COR-L47 (cell line): ENCODE measurements at regions not wholly inside any gene's neighbourhood (a gene's known extent, or its start where the extent isn't known, plus 50 kb on each side); places are given as distances from the start of the nearest gene placed in this dataset.
A peak's percentile ranks its signal among the peaks of the same experiment; 100 is the strongest.

ENCODE experiments used
- DNase-seq: peaks from one replicate; lab custom pipeline; 2025; lab: John Stamatoyannopoulos, UW

- DNase-seq: no peak
Measured at GRCh38 chr1:34270181-34270580, 93.5 kb downstream of the C1orf94 start.

- DNase-seq: no peak
Measured at GRCh38 chr1:34272152-34272551, 95.4 kb downstream of the C1orf94 start.

- no peak for DNase-seq
Measured at GRCh38 chr1:34275150-34275549, 98.4 kb downstream of the C1orf94 start.

- no peak for DNase-seq
Measured at GRCh38 chr1:34276606-34277005, 99.9 kb downstream of the C1orf94 start.

GRCh38 chr1:34277150-34277549, 100.4 kb downstream of the C1orf94 start:
- DNase-seq: no peak

GRCh38 chr1:34278211-34278610, 101.5 kb downstream of the C1orf94 start:
- no peak for DNase-seq

- DNase-seq: no peak
Measured at GRCh38 chr1:34279971-34280370, 103.3 kb downstream of the C1orf94 start.

- no peak for DNase-seq
Measured at GRCh38 chr1:34280509-34280908, 103.8 kb downstream of the C1orf94 start.

GRCh38 chr1:34283142-34283541, 106.4 kb downstream of the C1orf94 start:
- DNase-seq: no peak

GRCh38 chr1:34286511-34286910, 109.8 kb downstream of the C1orf94 start:
- DNase-seq: no peak

- DNase-seq: no peak
Measured at GRCh38 chr1:34290831-34291230, 114.1 kb downstream of the C1orf94 start.

GRCh38 chr1:34292472-34292871, 115.8 kb downstream of the C1orf94 start:
- no peak for DNase-seq

- DNase-seq: no peak
Measured at GRCh38 chr1:34296059-34296458, 119.4 kb downstream of the C1orf94 start.

- DNase-seq: no peak
Measured at GRCh38 chr1:34302798-34303197, 126.1 kb downstream of the C1orf94 start.

GRCh38 chr1:34303218-34303617, 126.5 kb downstream of the C1orf94 start:
- DNase-seq: no peak

GRCh38 chr1:34306568-34306967, 129.9 kb downstream of the C1orf94 start:
- DNase-seq: no peak

- no peak for DNase-seq
Measured at GRCh38 chr1:34312359-34312758, 135.7 kb downstream of the C1orf94 start.

- DNase-seq: no peak
Measured at GRCh38 chr1:34315974-34316373, 139.3 kb downstream of the C1orf94 start.

- no peak for DNase-seq
Measured at GRCh38 chr1:34316773-34317172, 140.1 kb downstream of the C1orf94 start.

- DNase-seq: no peak
Measured at GRCh38 chr1:34319218-34319617, 142.5 kb downstream of the C1orf94 start.

GRCh38 chr1:34320053-34320669, 143.5 kb downstream of the C1orf94 start:
- DNase-seq: peak; percentile 24

GRCh38 chr1:34322969-34323368, 146.3 kb downstream of the C1orf94 start:
- DNase-seq: no peak

GRCh38 chr1:34324879-34325440, 148.3 kb downstream of the C1orf94 start:
- no peak for DNase-seq

GRCh38 chr1:34328281-34328799, 151.6 kb downstream of the C1orf94 start:
- DNase-seq: peak; percentile 50
